NB4 (cell line): ENCODE measurements at regions not wholly inside any gene's neighbourhood (a gene's known extent, or its start where the extent isn't known, plus 50 kb on each side); places are given as distances from the start of the nearest gene placed in this dataset.

ENCODE experiments used
- CTCF ChIP-seq: IDR thresholded peaks from one replicate; pipeline ENCODE4 v1.5.1; 2012; ENCODE audit warnings: low read depth, low read length
- MYC ChIP-seq: IDR thresholded peaks from 2 replicates; pipeline ENCODE4 v1.6.1; 2011; ENCODE audit warnings: low read depth, low read length
- POLR2A ChIP-seq: IDR thresholded peaks from 2 replicates; pipeline ENCODE4 v1.6.1; 2011; ENCODE audit warnings: mild to moderate bottlenecking; ENCODE audit not compliant: insufficient read length; ENCODE audit errors: extremely low read depth
- TF ChIP-seq, protein P1 (sequence below): IDR thresholded peaks from 2 replicates; pipeline ENCODE4 v1.6.1; 2011; ENCODE audit warnings: low read depth, low read length

DNA sequence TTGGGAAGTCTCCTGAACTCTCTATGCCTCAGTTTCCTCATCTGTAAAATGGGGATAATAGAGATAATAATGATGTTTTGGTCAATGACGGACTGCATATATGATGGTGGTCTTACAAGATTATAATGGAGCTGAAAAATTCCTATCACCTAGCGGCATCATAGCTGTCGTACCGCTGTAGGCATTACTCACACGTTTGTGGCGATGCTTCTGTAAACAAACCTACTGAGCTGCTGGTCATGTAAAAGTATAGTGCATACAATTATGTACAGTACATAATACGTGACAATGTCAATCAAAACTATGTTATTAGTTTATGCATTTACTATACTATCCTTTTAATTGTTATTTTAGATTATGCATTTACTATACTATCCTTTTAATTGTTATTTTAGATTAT is 339.1 kb upstream of the NPVF start:
- TF ChIP-seq CTCF = no peak
- TF ChIP-seq POLR2A = no peak
- TF ChIP-seq MYC = no peak
- TF ChIP-seq, protein P1, sequence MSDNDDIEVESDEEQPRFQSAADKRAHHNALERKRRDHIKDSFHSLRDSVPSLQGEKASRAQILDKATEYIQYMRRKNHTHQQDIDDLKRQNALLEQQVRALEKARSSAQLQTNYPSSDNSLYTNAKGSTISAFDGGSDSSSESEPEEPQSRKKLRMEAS = no peak
